K562 (cell line): ENCODE measurements at regions not wholly inside any gene's neighbourhood (a gene's known extent, or its start where the extent isn't known, plus 50 kb on each side); places are given as distances from the start of the nearest gene placed in this dataset.

Source experiments
- CHD4 ChIP-seq: fragments of 200-600 bp; sonication (generic); IDR thresholded peaks from 3 replicates; pipeline ENCODE4 v1.6.1; 2012; ENCODE audit warnings: low read depth, mild to moderate bottlenecking, mixed read lengths, low read length, inconsistent platforms; ENCODE audit not compliant: insufficient read depth, insufficient replicate concordance, poor library complexity, severe bottlenecking
- CTCF ChIP-seq, 3 experiments: IDR thresholded peaks in 2 of 3; conservative IDR thresholded peaks in 1 of 3; 2 replicates each; pipeline ENCODE4 v1.5.1; 2011 to 2012; ENCODE audit warnings: low read length in 3 of 3, mild to moderate bottlenecking in 3 of 3, control low read depth in 2 of 3, improper control_type of control experiment in 1 of 3, inconsistent platforms in 1 of 3, low read depth in 1 of 3, mixed read lengths in 1 of 3, moderate library complexity in 1 of 3; ENCODE audit not compliant: insufficient read depth in 2 of 3
- GABPB1 ChIP-seq: sonication (generic); formaldehyde crosslinking; IDR thresholded peaks from 2 replicates; pipeline ENCODE4 v1.8.0; 2022; ENCODE audit warnings: mild to moderate bottlenecking, missing genetic modification reagents
- MTA3 ChIP-seq: fragments of 450-650 bp; formaldehyde crosslinking; IDR thresholded peaks from 2 replicates; pipeline ENCODE4 v1.6.1; 2017; ENCODE audit warnings: mild to moderate bottlenecking, borderline replicate concordance
- POLR2A ChIP-seq: fragments of 450-650 bp; conservative IDR thresholded peaks from 2 replicates; pipeline ENCODE4 v1.6.1; 2016
- RFX5 ChIP-seq: IDR thresholded peaks from 2 replicates; pipeline ENCODE4 v1.6.1; 2011; ENCODE audit warnings: low read depth, mild to moderate bottlenecking, improper control_type of control experiment, low read length
- SMARCC2 ChIP-seq: fragments of 450-650 bp; IDR thresholded peaks from 2 replicates; pipeline ENCODE4 v1.6.1; 2017; ENCODE audit warnings: antibody characterized with exemption, moderate library complexity, mild to moderate bottlenecking, low read depth
- TCF7L2 ChIP-seq: fragments of 150-350 bp; IDR thresholded peaks from 2 replicates; pipeline ENCODE4 v1.6.1; 2016; ENCODE audit warnings: low read depth, mild to moderate bottlenecking, low read length, moderate library complexity
- XRCC5 ChIP-seq: fragments of 200-400 bp; formaldehyde crosslinking; IDR thresholded peaks from 2 replicates; pipeline ENCODE4 v1.6.1; 2017; ENCODE audit warnings: low read depth, mild to moderate bottlenecking, low read length
- ZNF274 ChIP-seq: IDR thresholded peaks from 2 replicates; pipeline ENCODE4 v1.6.1; 2011; ENCODE audit warnings: low read depth, mild to moderate bottlenecking, low read length, moderate library complexity, borderline replicate concordance
- ZNF507 ChIP-seq: conservative IDR thresholded peaks from 2 replicates; pipeline ENCODE4 v1.6.1; 2017; ENCODE audit warnings: missing genetic modification characterization, missing compliant biosample characterization
- ZNF584 ChIP-seq: fragments of 200-800 bp; sonication (Bioruptor generic); IDR thresholded peaks from 2 replicates; pipeline ENCODE4 v1.6.1; 2016; ENCODE audit warnings: low read depth, mild to moderate bottlenecking, missing genetic modification characterization, missing compliant biosample characterization

GRCh38 chr16:5763176-5763575 is 665.6 kb upstream of the EEF2KMT start:
- TF ChIP-seq RFX5 (no peak), TCF7L2 (no peak), CTCF (IDR thresholded peaks at IDR 0.05 in 2 of 3, conservative IDR thresholded peaks at IDR 0.05 in 1 of 3; ENCODE audit: insufficient read depth in 2 of 3, low read depth in 1 of 3, low read length in 3 of 3) (no peak), XRCC5 (no peak), GABPB1 (CRISPR knock-in tag) (no peak), POLR2A (no peak), ZNF274 (no peak), ZNF584 (no peak), SMARCC2 (no peak), ZNF507 (tag) (no peak), CHD4 (no peak), MTA3 (no peak)
